ENCODE measurements at regions not wholly inside any gene's neighbourhood (a gene's known extent, or its start where the extent isn't known, plus 50 kb on each side); places are given as distances from the start of the nearest gene placed in this dataset.

DNA sequence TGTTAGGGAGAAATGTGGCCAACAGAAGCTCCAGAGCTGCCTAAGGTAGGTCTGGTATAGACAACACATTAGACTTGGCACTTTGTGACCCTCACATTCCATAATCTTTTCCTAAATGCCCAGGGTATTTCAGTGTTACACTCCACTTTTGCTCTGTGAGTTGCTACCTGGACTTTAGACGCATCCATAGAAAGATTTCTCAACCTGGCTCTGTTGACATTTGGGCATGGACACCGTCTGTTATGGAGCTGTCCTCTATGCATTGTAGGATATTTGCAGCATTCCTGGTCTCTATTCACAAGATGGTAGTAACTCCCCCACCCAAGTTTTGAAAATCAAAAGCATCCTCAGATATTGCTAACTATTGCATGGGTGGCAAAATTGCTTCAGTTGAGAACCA is 136.5 kb upstream of the NETO1 start:
- TF ChIP-seq POLR2A (IDR thresholded peaks at IDR 0.05), result no peak
- TF ChIP-seq, protein P1, sequence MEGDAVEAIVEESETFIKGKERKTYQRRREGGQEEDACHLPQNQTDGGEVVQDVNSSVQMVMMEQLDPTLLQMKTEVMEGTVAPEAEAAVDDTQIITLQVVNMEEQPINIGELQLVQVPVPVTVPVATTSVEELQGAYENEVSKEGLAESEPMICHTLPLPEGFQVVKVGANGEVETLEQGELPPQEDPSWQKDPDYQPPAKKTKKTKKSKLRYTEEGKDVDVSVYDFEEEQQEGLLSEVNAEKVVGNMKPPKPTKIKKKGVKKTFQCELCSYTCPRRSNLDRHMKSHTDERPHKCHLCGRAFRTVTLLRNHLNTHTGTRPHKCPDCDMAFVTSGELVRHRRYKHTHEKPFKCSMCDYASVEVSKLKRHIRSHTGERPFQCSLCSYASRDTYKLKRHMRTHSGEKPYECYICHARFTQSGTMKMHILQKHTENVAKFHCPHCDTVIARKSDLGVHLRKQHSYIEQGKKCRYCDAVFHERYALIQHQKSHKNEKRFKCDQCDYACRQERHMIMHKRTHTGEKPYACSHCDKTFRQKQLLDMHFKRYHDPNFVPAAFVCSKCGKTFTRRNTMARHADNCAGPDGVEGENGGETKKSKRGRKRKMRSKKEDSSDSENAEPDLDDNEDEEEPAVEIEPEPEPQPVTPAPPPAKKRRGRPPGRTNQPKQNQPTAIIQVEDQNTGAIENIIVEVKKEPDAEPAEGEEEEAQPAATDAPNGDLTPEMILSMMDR (IDR thresholded peaks at IDR 0.05), result no peak
- no peak for TF ChIP-seq EP300 (IDR thresholded peaks at IDR 0.05)
- H3K27ac ChIP-seq, result no peak overlapping the region
- H3K9me3 ChIP-seq, result no peaks in the 10 kb centered on the region
- no peak overlapping the region for H3K4me3 ChIP-seq
- DNase-seq, result no peak
- 76 to 94% (median 81%) methylated on average over 2 of the region's 2 CpGs for WGBS, 3 donors
- no peaks in the 10 kb centered on the region for H3K27me3 ChIP-seq
- no peaks in the 10 kb centered on the region for H3K4me1 ChIP-seq (ENCODE audit: insufficient read depth)
- H3K36me3 ChIP-seq, result no peaks in the 10 kb centered on the region
- intact Hi-C loops (cut with DNase I), result no loop called here

DNA sequence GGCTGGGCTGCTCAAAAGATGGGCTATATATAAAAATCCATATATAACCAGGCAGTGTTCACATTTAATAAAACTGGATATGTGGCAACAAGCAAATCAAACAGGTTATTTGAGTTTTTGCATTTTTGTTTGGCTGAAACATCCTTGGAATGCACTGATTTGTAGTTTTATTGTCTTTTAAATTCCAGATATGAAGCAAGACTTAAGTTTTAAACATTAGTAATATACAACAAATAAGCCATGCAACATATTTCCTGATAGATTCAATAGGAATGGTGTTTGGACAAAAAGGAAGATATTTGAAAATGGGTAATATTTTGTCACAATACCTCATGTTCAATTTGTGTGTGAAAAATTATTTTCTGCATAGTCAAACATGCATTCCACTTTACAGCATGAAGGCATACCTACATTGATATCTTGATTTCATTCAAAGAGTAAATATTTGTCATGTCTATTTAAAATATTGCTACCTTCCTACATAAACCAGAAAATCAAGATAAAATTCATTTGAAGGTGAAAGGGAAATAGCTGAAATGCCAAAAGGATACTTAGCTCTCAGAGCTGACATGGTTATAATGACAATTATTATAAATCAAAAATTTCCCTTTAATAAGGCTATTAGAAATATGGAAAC is 132.3 kb upstream of the NETO1 start:
- no peak overlapping the region for H3K4me3 ChIP-seq
- TF ChIP-seq, protein P1 (IDR thresholded peaks at IDR 0.05), result no peak
- TF ChIP-seq EP300 (IDR thresholded peaks at IDR 0.05) (no peak), POLR2A (IDR thresholded peaks at IDR 0.05) (no peak)
- intact Hi-C loops (cut with DNase I), result no loop called here
- H3K27me3 ChIP-seq, result no peaks in the 10 kb centered on the region
- H3K36me3 ChIP-seq, result no peaks in the 10 kb centered on the region
- no peaks in the 10 kb centered on the region for H3K4me1 ChIP-seq (ENCODE audit: insufficient read depth)
- DNase-seq, result no peak
- H3K9me3 ChIP-seq, result no peaks in the 10 kb centered on the region
- H3K27ac ChIP-seq, result no peak overlapping the region

DNA sequence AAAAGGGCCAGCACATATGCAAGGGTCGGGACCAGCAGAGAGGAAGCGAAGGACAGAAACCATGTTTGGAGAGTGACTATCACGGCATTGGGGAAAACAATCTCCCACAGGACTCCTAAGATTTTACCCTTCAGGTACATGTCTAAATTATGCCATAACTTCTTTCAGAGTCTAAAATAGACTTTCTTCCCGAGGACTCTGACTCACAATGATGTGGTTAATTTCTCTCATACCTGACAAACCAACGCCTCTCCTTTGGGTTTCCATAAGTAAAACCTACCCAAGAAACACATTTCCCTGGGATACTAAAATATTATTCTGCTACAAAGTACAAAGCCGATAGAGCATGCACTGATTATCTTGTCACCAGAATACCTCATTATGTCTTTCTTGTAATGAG is 127.8 kb upstream of the NETO1 start:
- H3K27me3 ChIP-seq, result no peaks in the 10 kb centered on the region
- H3K36me3 ChIP-seq, result no peaks in the 10 kb centered on the region
- WGBS, 3 donors, result 80 to 84% (median 82%) methylated on average over 6 of the region's 6 CpGs
- no peak for DNase-seq
- H3K4me3 ChIP-seq, result no peak overlapping the region
- TF ChIP-seq EP300 (IDR thresholded peaks at IDR 0.05) (no peak), POLR2A (IDR thresholded peaks at IDR 0.05) (no peak)
- TF ChIP-seq, protein P1 (IDR thresholded peaks at IDR 0.05), result no peak
- no peaks in the 10 kb centered on the region for H3K9me3 ChIP-seq
- H3K4me1 ChIP-seq (ENCODE audit: insufficient read depth), result no peaks in the 10 kb centered on the region
- intact Hi-C loops (cut with DNase I), result no loop called here
- H3K27ac ChIP-seq, result no peak overlapping the region

DNA sequence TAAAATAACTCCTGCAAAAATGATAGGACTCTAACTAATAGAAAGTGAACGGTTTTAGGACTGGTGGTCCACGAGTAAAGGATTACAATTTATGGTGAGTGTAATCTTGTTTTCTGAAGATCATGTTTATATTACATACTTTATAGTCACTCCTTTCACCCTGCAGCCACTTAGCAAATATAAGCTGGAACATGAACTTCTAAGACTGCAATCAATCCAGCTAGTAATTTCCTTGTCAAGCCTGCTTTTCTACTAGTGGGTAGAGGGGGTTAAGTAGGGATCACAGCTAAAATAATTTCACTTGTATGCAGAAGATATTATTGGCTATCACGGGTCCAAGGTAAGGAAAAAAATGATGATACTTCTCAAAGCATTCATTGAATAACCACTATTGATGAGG is 125.5 kb upstream of the NETO1 start:
- no peaks in the 10 kb centered on the region for H3K4me1 ChIP-seq (ENCODE audit: insufficient read depth)
- no peaks in the 10 kb centered on the region for H3K36me3 ChIP-seq
- 14 to 22% (median 17%) methylated on average over 3 of the region's 3 CpGs for WGBS, 3 donors
- no peaks in the 10 kb centered on the region for H3K9me3 ChIP-seq
- no peak for DNase-seq
- intact Hi-C loops (cut with DNase I), result no loop called here
- TF ChIP-seq POLR2A (IDR thresholded peaks at IDR 0.05) (no peak), EP300 (IDR thresholded peaks at IDR 0.05) (no peak)
- TF ChIP-seq, protein P1 (IDR thresholded peaks at IDR 0.05), result no peak
- H3K27me3 ChIP-seq, result no peaks in the 10 kb centered on the region
- H3K4me3 ChIP-seq, result no peak overlapping the region
- H3K27ac ChIP-seq, result no peak overlapping the region
